ENCODE measurements at regions not wholly inside any gene's neighbourhood (a gene's known extent, or its start where the extent isn't known, plus 50 kb on each side); places are given as distances from the start of the nearest gene placed in this dataset.

DNA sequence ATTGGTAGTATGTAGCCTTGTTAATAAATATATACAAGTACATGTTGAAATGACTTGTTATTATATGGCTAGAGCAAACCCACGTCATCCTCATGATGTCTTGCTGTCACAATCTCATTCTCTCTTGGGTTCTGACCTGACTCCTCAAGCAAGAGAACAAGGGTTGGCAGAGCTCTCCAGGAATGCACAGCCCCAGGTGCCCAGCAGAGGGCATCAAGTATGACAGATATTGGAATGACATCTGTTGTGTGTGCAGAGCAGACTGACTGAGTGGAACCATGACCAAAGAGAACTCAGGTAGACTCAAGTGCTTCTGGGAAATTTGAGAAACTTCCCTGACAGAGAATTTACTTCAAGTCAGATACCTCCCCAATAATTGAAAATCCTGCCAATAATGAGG is 90.6 kb downstream of the PAX1 start:
- no peak for DNase-seq
- intact Hi-C loops (cut with DNase I), result no loop called here
- Histone ChIP-seq H3K9me3 (replicated peaks in 1 of 3) (no peaks in the 10 kb centered on the region), H3K27me3 (no peaks in the 10 kb centered on the region), H3K27ac (no peak overlapping the region), H3K4me3 (no peak overlapping the region), H3K36me3 (replicated peaks in 1 of 2) (no peaks in the 10 kb centered on the region), H3K4me1 (replicated peaks in 1 of 2) (no peaks in the 10 kb centered on the region)
- TF ChIP-seq, protein P1, sequence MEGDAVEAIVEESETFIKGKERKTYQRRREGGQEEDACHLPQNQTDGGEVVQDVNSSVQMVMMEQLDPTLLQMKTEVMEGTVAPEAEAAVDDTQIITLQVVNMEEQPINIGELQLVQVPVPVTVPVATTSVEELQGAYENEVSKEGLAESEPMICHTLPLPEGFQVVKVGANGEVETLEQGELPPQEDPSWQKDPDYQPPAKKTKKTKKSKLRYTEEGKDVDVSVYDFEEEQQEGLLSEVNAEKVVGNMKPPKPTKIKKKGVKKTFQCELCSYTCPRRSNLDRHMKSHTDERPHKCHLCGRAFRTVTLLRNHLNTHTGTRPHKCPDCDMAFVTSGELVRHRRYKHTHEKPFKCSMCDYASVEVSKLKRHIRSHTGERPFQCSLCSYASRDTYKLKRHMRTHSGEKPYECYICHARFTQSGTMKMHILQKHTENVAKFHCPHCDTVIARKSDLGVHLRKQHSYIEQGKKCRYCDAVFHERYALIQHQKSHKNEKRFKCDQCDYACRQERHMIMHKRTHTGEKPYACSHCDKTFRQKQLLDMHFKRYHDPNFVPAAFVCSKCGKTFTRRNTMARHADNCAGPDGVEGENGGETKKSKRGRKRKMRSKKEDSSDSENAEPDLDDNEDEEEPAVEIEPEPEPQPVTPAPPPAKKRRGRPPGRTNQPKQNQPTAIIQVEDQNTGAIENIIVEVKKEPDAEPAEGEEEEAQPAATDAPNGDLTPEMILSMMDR (IDR thresholded peaks at IDR 0.05), result no peak
- TF ChIP-seq POLR2A (IDR thresholded peaks at IDR 0.05), result no peak
- 56 to 69% (median 66%) methylated on average over 1 of the region's 1 CpG for WGBS, 4 donors

DNA sequence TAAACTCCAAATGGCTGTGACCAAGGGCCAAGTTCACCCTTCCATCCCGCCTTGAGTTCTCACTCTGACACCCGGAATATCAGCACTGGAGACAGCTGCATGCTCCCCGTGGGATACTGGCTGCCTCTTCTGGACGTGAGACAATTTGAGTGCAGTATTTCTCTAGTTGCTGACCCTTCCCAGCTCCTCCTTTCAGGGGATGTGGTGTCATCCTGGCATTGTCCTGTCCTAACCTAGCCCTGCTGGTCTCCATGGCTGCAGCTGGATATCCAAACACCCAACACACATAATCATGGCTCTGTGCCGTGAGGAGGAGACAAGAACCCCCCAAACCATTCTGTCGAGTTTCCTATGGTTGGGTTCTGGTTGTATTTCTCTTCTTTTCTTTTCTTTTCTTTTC is 82.6 kb downstream of the PAX1 start:
- TF ChIP-seq, protein P1 (IDR thresholded peaks at IDR 0.05), result no peak
- no peak for TF ChIP-seq POLR2A (IDR thresholded peaks at IDR 0.05)
- no peaks in the 10 kb centered on the region for H3K36me3 ChIP-seq (replicated peaks in 1 of 2)
- intact Hi-C loops (cut with DNase I), result no loop called here
- 56 to 72% (median 65%) methylated on average over 5 to 6 of the region's 6 CpGs for WGBS, 4 donors
- H3K27me3 ChIP-seq, result no peaks in the 10 kb centered on the region
- H3K27ac ChIP-seq, result no peak overlapping the region
- no peaks in the 10 kb centered on the region for H3K9me3 ChIP-seq (replicated peaks in 1 of 3)
- no peaks in the 10 kb centered on the region for H3K4me1 ChIP-seq (replicated peaks in 1 of 2)
- no peak for DNase-seq
- H3K4me3 ChIP-seq, result no peak overlapping the region

DNA sequence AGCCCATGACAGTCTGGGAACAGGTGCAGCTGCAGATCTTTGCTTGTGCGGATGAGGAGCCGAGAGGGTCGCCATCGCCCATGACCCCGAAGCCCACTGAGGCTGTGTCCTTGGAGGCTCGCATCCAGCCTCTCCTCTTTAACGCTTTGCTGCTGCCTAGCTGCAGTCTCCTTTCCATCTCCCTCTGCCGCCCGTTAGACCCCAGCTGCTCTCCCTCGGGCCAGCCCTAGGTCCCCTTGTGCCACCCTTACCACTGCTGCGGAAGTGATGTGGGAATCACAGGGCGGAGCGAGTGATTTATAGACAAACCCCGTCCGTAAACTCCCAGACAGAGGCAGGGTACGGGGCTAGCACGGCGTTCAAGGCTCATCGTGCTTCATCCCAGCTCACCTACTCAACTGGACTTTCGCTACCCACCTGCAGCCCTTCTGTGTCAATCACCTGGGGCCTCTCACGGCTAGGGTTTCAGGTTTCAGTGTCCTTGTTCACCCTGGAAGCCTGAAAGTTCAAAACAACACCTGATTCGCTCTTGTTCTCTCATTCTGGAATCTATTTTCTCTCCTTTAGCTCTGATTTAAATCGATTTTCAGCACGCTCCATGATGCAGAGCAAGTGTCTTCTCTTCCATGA is 76.1 kb downstream of the PAX1 start:
- DNase-seq, result no peak

DNA sequence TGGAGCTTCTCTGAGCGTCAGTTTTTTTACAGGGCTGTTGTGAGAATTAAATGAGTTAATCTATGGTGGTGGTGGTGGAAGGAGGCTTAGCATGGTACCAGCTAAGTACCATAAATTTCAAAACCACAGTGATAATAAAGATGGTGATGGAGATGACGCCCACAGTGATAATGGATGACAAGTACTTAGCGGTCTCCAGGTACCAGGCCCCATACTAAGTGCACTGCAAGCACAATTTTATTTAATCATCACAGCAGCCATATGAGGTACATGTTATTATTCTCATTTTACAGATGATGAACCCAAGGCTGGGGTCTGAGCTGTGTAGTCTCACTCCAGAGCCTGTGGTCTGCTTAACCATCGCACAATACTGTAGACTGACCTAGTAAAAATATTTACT is 75.1 kb downstream of the PAX1 start:
- H3K27ac ChIP-seq, result no peak overlapping the region
- no peaks in the 10 kb centered on the region for H3K27me3 ChIP-seq
- H3K36me3 ChIP-seq (replicated peaks in 1 of 2), result no peaks in the 10 kb centered on the region
- DNase-seq, result no peak
- H3K4me1 ChIP-seq (replicated peaks in 1 of 2), result no peaks in the 10 kb centered on the region
- no peak overlapping the region for H3K4me3 ChIP-seq
- no peak for TF ChIP-seq POLR2A (IDR thresholded peaks at IDR 0.05)
- TF ChIP-seq, protein P1 (IDR thresholded peaks at IDR 0.05), result no peak
- intact Hi-C loops (cut with DNase I), result no loop called here
- H3K9me3 ChIP-seq (replicated peaks in 1 of 3), result no peaks in the 10 kb centered on the region
- WGBS, 4 donors, result 48 to 78% (median 61%) methylated on average over 4 of the region's 4 CpGs

More for the DNA sequence above, 76.1 kb downstream of the PAX1 start:
- TF ChIP-seq, protein P1 (IDR thresholded peaks at IDR 0.05), result no peak
- TF ChIP-seq POLR2A (IDR thresholded peaks at IDR 0.05), result no peak
- H3K27me3 ChIP-seq, result no peaks in the 10 kb centered on the region
- H3K4me3 ChIP-seq, result no peak overlapping the region
- H3K27ac ChIP-seq, result no peak overlapping the region
- no peaks in the 10 kb centered on the region for H3K36me3 ChIP-seq (replicated peaks in 1 of 2)
- intact Hi-C loops (cut with DNase I), result no loop called here
- no peaks in the 10 kb centered on the region for H3K9me3 ChIP-seq (replicated peaks in 1 of 3)
- no peaks in the 10 kb centered on the region for H3K4me1 ChIP-seq (replicated peaks in 1 of 2)
- WGBS, 4 donors, result 65 to 75% (median 69%) methylated on average over 24 of the region's 24 CpGs

Small RNAs in the stretch of these regions (small RNA-seq; reads per million reads assigned to genes)
- 0 reads per million in 2 donors for gene AL121912.1
